K562 (cell line): ENCODE measurements at regions not wholly inside any gene's neighbourhood (a gene's known extent, or its start where the extent isn't known, plus 50 kb on each side); places are given as distances from the start of the nearest gene placed in this dataset.

ENCODE experiments used
- CEBPB ChIP-seq: fragments of 450-650 bp; IDR thresholded peaks from 2 replicates; pipeline ENCODE4 v1.6.1; 2016; ENCODE audit warnings: missing genetic modification characterization, missing compliant biosample characterization
- ETV5 ChIP-seq: sonication (generic); formaldehyde crosslinking; IDR thresholded peaks from 2 replicates; pipeline ENCODE4 v1.4.0; 2020; ENCODE audit warnings: low read depth, mild to moderate bottlenecking, missing genetic modification reagents
- FIP1L1 ChIP-seq: fragments of 200-400 bp; formaldehyde crosslinking; IDR thresholded peaks from 2 replicates; pipeline ENCODE4 v1.6.1; 2018; ENCODE audit warnings: mild to moderate bottlenecking, low read depth, low read length; ENCODE audit not compliant: poor library complexity, severe bottlenecking
- GTF2A2 ChIP-seq: IDR thresholded peaks from 2 replicates; pipeline ENCODE4 v1.6.1; 2016; ENCODE audit warnings: mild to moderate bottlenecking, missing genetic modification characterization, missing compliant biosample characterization
- KAT7 ChIP-seq: sonication (generic); formaldehyde crosslinking; IDR thresholded peaks from 2 replicates; pipeline ENCODE4 v1.8.0; 2022; ENCODE audit warnings: missing genetic modification reagents, mild to moderate bottlenecking, borderline replicate concordance
- MAFK ChIP-seq: IDR thresholded peaks from 2 replicates; pipeline ENCODE4 v1.6.1; 2011; ENCODE audit warnings: low read length, improper control_type of control experiment
- NFYB ChIP-seq: IDR thresholded peaks from 2 replicates; pipeline ENCODE4 v1.6.1; 2011; ENCODE audit warnings: mild to moderate bottlenecking, moderate library complexity; ENCODE audit not compliant: insufficient read length; ENCODE audit errors: extremely low read depth
- NR2C2 ChIP-seq, 2 experiments: fragments of 200-800 bp in 1 of 2; sonication (Bioruptor generic) in 1 of 2; sonication (generic) in 1 of 2; formaldehyde crosslinking in 1 of 2; IDR thresholded peaks; 2 replicates each; pipeline versions ENCODE4 v1.6.1 to v1.8.0; 2016 to 2022; ENCODE audit warnings: mild to moderate bottlenecking in 1 of 2, missing compliant biosample characterization in 1 of 2, missing genetic modification characterization in 1 of 2, missing genetic modification reagents in 1 of 2
- SMARCA4 ChIP-seq: fragments of 450-650 bp; IDR thresholded peaks from 2 replicates; pipeline ENCODE4 v1.6.1; 2016
- SMARCB1 ChIP-seq: IDR thresholded peaks from 2 replicates; pipeline ENCODE4 v1.6.1; 2011; ENCODE audit warnings: improper control_type of control experiment, low read depth; ENCODE audit not compliant: insufficient read length
- TAF1 ChIP-seq: IDR thresholded peaks from 2 replicates; pipeline ENCODE4 v1.6.1; 2011; ENCODE audit warnings: mild to moderate bottlenecking, low read length, moderate library complexity; ENCODE audit not compliant: insufficient read depth, control insufficient read depth, severe bottlenecking; ENCODE audit errors: extremely low read depth
- TBP ChIP-seq: optimal IDR thresholded peaks from 2 replicates; pipeline ENCODE3; 2011; ENCODE audit warnings: low read depth, low read length, improper control_type of control experiment
- TSC22D4 ChIP-seq: fragments of 450-650 bp; IDR thresholded peaks from 2 replicates; pipeline ENCODE4 v1.6.1; 2016; ENCODE audit warnings: missing genetic modification characterization, missing biosample characterization, control low read depth
- ZC3H8 ChIP-seq: fragments of 450-650 bp; IDR thresholded peaks from 2 replicates; pipeline ENCODE4 v1.6.1; 2017
- ZFP1 ChIP-seq: fragments of 450-650 bp; formaldehyde crosslinking; IDR thresholded peaks from 2 replicates; pipeline ENCODE4 v1.4.0; 2020; ENCODE audit warnings: mild to moderate bottlenecking, mixed read lengths
- ZNF175 ChIP-seq: fragments of 200-800 bp; sonication (Bioruptor generic); IDR thresholded peaks from 2 replicates; pipeline ENCODE4 v1.6.1; 2016; ENCODE audit warnings: low read depth, mild to moderate bottlenecking, missing genetic modification characterization, missing compliant biosample characterization
- ZNF436 ChIP-seq: fragments of 250-450, 450-650 bp; sonication (Bioruptor Pico); formaldehyde crosslinking; IDR thresholded peaks from 2 replicates; pipeline ENCODE4 v1.7.0; 2020; ENCODE audit warnings: mild to moderate bottlenecking
- TF ChIP-seq, protein P1 (sequence below): sonication (generic); formaldehyde crosslinking; IDR thresholded peaks from 2 replicates; pipeline ENCODE4 v1.8.0; 2022; ENCODE audit warnings: mild to moderate bottlenecking, missing genetic modification reagents
- TF ChIP-seq, protein P2 (sequence below): fragments of 200-800 bp; sonication (Bioruptor generic); IDR thresholded peaks from 2 replicates; pipeline ENCODE4 v1.6.1; 2016; ENCODE audit warnings: missing genetic modification characterization, missing compliant biosample characterization

DNA sequence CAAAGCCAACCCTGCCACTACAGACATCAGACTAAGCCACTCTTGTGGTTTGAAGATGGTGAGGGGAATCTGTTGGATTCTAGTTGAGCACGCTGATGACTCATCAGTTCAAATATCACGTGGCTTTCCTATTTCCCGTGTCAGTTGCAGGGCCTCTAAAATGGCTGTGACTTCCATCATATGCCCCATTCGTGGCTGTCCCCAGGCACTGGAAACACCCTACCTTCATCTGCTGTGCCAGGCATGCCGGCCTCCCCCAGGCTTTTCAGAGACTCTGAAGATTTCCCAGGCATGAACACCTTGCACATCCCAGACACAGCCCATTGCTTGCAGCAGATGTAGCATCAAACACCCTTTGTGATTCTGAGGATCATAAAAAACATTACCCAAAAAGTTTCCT is 659.9 kb downstream of the UQCRFS1 start (continued):
- TF ChIP-seq GTF2A2: no peak
- TF ChIP-seq ZNF436 (CRISPR knock-in tag): no peak
- no peak for TF ChIP-seq ZFP1 (CRISPR knock-in tag)
- TF ChIP-seq, protein P1, sequence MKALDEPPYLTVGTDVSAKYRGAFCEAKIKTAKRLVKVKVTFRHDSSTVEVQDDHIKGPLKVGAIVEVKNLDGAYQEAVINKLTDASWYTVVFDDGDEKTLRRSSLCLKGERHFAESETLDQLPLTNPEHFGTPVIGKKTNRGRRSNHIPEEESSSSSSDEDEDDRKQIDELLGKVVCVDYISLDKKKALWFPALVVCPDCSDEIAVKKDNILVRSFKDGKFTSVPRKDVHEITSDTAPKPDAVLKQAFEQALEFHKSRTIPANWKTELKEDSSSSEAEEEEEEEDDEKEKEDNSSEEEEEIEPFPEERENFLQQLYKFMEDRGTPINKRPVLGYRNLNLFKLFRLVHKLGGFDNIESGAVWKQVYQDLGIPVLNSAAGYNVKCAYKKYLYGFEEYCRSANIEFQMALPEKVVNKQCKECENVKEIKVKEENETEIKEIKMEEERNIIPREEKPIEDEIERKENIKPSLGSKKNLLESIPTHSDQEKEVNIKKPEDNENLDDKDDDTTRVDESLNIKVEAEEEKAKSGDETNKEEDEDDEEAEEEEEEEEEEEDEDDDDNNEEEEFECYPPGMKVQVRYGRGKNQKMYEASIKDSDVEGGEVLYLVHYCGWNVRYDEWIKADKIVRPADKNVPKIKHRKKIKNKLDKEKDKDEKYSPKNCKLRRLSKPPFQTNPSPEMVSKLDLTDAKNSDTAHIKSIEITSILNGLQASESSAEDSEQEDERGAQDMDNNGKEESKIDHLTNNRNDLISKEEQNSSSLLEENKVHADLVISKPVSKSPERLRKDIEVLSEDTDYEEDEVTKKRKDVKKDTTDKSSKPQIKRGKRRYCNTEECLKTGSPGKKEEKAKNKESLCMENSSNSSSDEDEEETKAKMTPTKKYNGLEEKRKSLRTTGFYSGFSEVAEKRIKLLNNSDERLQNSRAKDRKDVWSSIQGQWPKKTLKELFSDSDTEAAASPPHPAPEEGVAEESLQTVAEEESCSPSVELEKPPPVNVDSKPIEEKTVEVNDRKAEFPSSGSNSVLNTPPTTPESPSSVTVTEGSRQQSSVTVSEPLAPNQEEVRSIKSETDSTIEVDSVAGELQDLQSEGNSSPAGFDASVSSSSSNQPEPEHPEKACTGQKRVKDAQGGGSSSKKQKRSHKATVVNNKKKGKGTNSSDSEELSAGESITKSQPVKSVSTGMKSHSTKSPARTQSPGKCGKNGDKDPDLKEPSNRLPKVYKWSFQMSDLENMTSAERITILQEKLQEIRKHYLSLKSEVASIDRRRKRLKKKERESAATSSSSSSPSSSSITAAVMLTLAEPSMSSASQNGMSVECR (CRISPR knock-in tag): no peak
- TF ChIP-seq TAF1: no peak
- no peak for TF ChIP-seq TBP
- no peak for TF ChIP-seq ZC3H8
- no peak for TF ChIP-seq NR2C2 (CRISPR knock-in tag; IDR thresholded peaks at IDR 0.05)
- TF ChIP-seq NR2C2 (tag; IDR thresholded peaks at IDR 0.05): peak; percentile 70
- peak; percentile 41; the same call in 1 of the 2 replicates for TF ChIP-seq MAFK
- TF ChIP-seq TSC22D4 (tag): no peak
- TF ChIP-seq NFYB: no peak
- no peak for TF ChIP-seq ETV5 (CRISPR knock-in tag)
- peak; percentile 50; the same call in 1 of the 2 replicates for TF ChIP-seq SMARCA4
- TF ChIP-seq FIP1L1: no peak
- TF ChIP-seq, protein P2, sequence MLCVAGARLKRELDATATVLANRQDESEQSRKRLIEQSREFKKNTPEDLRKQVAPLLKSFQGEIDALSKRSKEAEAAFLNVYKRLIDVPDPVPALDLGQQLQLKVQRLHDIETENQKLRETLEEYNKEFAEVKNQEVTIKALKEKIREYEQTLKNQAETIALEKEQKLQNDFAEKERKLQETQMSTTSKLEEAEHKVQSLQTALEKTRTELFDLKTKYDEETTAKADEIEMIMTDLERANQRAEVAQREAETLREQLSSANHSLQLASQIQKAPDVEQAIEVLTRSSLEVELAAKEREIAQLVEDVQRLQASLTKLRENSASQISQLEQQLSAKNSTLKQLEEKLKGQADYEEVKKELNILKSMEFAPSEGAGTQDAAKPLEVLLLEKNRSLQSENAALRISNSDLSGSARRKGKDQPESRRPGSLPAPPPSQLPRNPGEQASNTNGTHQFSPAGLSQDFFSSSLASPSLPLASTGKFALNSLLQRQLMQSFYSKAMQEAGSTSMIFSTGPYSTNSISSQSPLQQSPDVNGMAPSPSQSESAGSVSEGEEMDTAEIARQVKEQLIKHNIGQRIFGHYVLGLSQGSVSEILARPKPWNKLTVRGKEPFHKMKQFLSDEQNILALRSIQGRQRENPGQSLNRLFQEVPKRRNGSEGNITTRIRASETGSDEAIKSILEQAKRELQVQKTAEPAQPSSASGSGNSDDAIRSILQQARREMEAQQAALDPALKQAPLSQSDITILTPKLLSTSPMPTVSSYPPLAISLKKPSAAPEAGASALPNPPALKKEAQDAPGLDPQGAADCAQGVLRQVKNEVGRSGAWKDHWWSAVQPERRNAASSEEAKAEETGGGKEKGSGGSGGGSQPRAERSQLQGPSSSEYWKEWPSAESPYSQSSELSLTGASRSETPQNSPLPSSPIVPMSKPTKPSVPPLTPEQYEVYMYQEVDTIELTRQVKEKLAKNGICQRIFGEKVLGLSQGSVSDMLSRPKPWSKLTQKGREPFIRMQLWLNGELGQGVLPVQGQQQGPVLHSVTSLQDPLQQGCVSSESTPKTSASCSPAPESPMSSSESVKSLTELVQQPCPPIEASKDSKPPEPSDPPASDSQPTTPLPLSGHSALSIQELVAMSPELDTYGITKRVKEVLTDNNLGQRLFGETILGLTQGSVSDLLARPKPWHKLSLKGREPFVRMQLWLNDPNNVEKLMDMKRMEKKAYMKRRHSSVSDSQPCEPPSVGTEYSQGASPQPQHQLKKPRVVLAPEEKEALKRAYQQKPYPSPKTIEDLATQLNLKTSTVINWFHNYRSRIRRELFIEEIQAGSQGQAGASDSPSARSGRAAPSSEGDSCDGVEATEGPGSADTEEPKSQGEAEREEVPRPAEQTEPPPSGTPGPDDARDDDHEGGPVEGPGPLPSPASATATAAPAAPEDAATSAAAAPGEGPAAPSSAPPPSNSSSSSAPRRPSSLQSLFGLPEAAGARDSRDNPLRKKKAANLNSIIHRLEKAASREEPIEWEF (CRISPR knock-in tag): no peak
- no peak for TF ChIP-seq KAT7 (CRISPR knock-in tag)
- no peak for TF ChIP-seq SMARCB1
- peak; percentile 94 for TF ChIP-seq ZNF175 (CRISPR knock-in tag)
- no peak for TF ChIP-seq CEBPB (tag)
